ENCODE measurements at regions not wholly inside any gene's neighbourhood (a gene's known extent, or its start where the extent isn't known, plus 50 kb on each side); places are given as distances from the start of the nearest gene placed in this dataset.

DNA sequence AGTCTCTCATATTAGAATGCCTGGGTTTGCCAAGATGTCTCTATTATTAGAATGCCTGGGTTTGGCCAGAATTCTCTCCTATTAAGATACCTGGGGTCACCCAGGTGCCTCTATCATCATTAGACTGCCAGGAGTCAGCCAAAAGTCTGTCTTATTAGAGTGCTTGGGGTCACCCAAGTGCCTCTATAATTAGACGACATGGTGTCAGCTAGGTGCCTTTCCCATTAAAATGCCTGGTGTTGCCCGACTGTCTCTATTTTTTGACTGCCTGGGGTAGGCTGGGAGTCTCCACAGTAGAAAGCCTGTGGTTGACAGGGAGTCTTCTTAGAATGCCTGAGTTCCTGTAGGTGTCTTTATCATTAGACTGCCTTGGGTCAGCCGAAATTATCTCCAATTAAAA, 1536.6 kb downstream of the UQCRFS1 start:
- TF ChIP-seq, protein P1, sequence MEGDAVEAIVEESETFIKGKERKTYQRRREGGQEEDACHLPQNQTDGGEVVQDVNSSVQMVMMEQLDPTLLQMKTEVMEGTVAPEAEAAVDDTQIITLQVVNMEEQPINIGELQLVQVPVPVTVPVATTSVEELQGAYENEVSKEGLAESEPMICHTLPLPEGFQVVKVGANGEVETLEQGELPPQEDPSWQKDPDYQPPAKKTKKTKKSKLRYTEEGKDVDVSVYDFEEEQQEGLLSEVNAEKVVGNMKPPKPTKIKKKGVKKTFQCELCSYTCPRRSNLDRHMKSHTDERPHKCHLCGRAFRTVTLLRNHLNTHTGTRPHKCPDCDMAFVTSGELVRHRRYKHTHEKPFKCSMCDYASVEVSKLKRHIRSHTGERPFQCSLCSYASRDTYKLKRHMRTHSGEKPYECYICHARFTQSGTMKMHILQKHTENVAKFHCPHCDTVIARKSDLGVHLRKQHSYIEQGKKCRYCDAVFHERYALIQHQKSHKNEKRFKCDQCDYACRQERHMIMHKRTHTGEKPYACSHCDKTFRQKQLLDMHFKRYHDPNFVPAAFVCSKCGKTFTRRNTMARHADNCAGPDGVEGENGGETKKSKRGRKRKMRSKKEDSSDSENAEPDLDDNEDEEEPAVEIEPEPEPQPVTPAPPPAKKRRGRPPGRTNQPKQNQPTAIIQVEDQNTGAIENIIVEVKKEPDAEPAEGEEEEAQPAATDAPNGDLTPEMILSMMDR (IDR thresholded peaks at IDR 0.05) = no peak

DNA sequence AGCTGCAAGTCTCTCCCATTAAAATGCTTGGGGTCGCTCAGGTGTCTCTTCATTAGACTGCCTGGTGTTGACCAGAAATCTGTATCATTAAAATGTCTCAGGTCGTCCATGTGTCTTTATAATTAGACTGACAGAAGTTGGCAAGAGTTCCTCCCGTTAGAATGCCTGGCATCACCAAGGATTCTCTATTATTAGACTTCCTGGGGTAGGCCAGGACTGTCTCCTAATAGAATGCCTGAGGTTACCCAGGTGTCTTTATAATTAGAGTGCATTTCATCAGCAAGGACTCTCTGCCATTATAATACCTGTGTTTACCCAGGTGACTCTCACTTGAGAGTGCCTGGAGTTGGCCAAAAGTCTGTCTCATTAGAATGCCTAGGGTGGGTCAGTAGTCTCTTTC, 1537.2 kb downstream of the UQCRFS1 start:
- TF ChIP-seq, protein P1 (IDR thresholded peaks at IDR 0.05) = no peak
- Histone ChIP-seq H3K27ac (no peak overlapping the region), H3K4me3 (no peak overlapping the region)
- no peak for DNase-seq (ENCODE audit: low spot score)

More for the DNA sequence above, 1536.6 kb downstream of the UQCRFS1 start:
- Histone ChIP-seq H3K27ac (no peak overlapping the region), H3K4me3 (no peak overlapping the region)
- DNase-seq (ENCODE audit: low spot score) = no peak

GRCh38 chr19:27674701-27675100, 1538.2 kb downstream of the UQCRFS1 start:
- peak; percentile 11 for DNase-seq (ENCODE audit: low spot score)
- TF ChIP-seq, protein P1 (IDR thresholded peaks at IDR 0.05) = no peak
- no peak overlapping the region for H3K4me3 ChIP-seq

DNA sequence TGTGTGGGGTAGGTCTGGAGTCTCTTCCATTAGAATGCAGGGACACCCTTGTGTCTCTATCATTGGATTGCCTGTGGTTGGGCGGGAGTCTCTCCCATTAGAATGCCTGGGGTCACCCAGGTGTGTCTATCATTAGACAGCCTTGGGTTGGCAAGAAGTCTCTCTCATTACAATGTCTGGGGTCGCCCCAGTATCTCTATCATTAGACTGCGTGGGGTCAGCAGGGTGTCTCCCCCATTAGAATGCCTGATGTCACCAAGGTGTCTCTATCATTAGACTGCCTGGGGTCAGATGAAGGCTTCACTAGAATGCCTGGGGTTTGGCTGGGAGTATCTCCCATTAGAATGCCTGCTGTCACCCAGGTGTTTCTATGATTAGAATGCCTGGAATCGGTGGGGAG, 1539.0 kb downstream of the UQCRFS1 start:
- TF ChIP-seq, protein P1 (IDR thresholded peaks at IDR 0.05) = no peak
- no peak overlapping the region for H3K4me3 ChIP-seq
- no peak overlapping the region for H3K27ac ChIP-seq
- peak; percentile 9 for DNase-seq (ENCODE audit: low spot score)

More at GRCh38 chr19:27674701-27675100, 1538.2 kb downstream of the UQCRFS1 start:
- H3K27ac ChIP-seq = no peak overlapping the region

GRCh38 chr19:27672309-27673047, 1540.5 kb downstream of the UQCRFS1 start:
- Histone ChIP-seq H3K27ac (no peak overlapping the region), H3K4me3 (no peak overlapping the region)
- DNase-seq (ENCODE audit: low spot score) = peak; percentile 46
- TF ChIP-seq, protein P1 (IDR thresholded peaks at IDR 0.05) = no peak

GRCh38 chr19:27671876-27672275, 1541.1 kb downstream of the UQCRFS1 start:
- H3K27ac ChIP-seq = no peak overlapping the region
- peak; percentile 35 for DNase-seq (ENCODE audit: low spot score)
- H3K4me3 ChIP-seq = no peak overlapping the region
- TF ChIP-seq, protein P1 (IDR thresholded peaks at IDR 0.05) = no peak

DNA sequence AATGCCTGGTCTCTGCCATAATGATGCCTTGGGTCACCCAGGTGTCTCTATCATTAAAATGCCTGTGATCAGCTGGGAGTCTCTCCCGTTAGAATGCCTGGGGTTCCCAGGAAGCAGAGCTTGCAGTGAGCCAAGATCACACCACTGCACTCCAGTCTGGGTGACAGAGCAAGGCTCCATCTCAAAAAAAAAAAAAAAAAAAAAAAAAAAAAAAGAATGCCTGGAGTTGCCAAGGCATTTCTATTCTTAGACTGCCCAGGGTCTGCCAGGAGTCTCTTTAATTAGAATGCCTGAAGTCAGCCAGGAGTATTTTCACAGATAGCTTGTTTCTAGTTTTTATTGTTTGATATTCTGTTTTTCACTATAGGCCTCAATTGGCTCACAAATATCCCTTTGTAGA, 1552.5 kb downstream of the UQCRFS1 start:
- DNase-seq (ENCODE audit: low spot score) = no peak
- no peak overlapping the region for H3K27ac ChIP-seq
- TF ChIP-seq, protein P1 (IDR thresholded peaks at IDR 0.05) = no peak

More for the DNA sequence above, 1552.5 kb downstream of the UQCRFS1 start:
- no peak overlapping the region for H3K4me3 ChIP-seq

Data from coronary artery (tissue), 2 donors.